ENCODE measurements at regions not wholly inside any gene's neighbourhood (a gene's known extent, or its start where the extent isn't known, plus 50 kb on each side); places are given as distances from the start of the nearest gene placed in this dataset.
"Not testable (repeated sequence)": the region's sequence is repeated elsewhere in the genome, so short reads cannot be mapped to it uniquely, and the experiment has no call there.

GRCh38 chr2:216930716-216931115 is 70.9 kb upstream of the TNP1 start:
- H3K4me3 ChIP-seq (replicated peaks; ENCODE audit: low read depth, low read length), result no peak overlapping the region
- DNase-seq (ENCODE audit: low read depth), result no peak
- no peak for TF ChIP-seq CTCF (IDR thresholded peaks at IDR 0.05; ENCODE audit: low read length, missing control alignments)

GRCh38 chr2:216929338-216929737 is 69.5 kb upstream of the TNP1 start:
- DNase-seq (ENCODE audit: low read depth); H3K4me3 ChIP-seq (replicated peaks; ENCODE audit: low read depth, low read length): not testable (repeated sequence)

- no peak for TF ChIP-seq CTCF (IDR thresholded peaks at IDR 0.05; ENCODE audit: low read length, missing control alignments)
- no peak for DNase-seq (ENCODE audit: low read depth)
These were observed 67.3 kb upstream of the TNP1 start for GRCh38 chr2:216927163-216927562.

GRCh38 chr2:216925636-216926366 is 65.9 kb upstream of the TNP1 start:
- TF ChIP-seq CTCF (IDR thresholded peaks at IDR 0.05; ENCODE audit: low read length, missing control alignments), result no peak
- no peak for DNase-seq (ENCODE audit: low read depth)
- H3K4me3 ChIP-seq (replicated peaks; ENCODE audit: low read depth, low read length), result no peak overlapping the region

More at GRCh38 chr2:216927163-216927562, 67.3 kb upstream of the TNP1 start:
- H3K4me3 ChIP-seq (replicated peaks; ENCODE audit: low read depth, low read length), result no peak overlapping the region

GRCh38 chr2:216925006-216925405 is 65.1 kb upstream of the TNP1 start:
- no peak for TF ChIP-seq CTCF (IDR thresholded peaks at IDR 0.05; ENCODE audit: low read length, missing control alignments)
- no peak for DNase-seq (ENCODE audit: low read depth)
- no peak overlapping the region for H3K4me3 ChIP-seq (replicated peaks; ENCODE audit: low read depth, low read length)

- H3K4me3 ChIP-seq (replicated peaks; ENCODE audit: low read depth, low read length), result no peak overlapping the region
- DNase-seq (ENCODE audit: low read depth), result no peak
- TF ChIP-seq CTCF (IDR thresholded peaks at IDR 0.05; ENCODE audit: low read length, missing control alignments), result no peak
These were observed 63.8 kb upstream of the TNP1 start for GRCh38 chr2:216923706-216924105.

- no peak overlapping the region for H3K4me3 ChIP-seq (replicated peaks; ENCODE audit: low read depth, low read length)
- DNase-seq (ENCODE audit: low read depth), result no peak
- TF ChIP-seq CTCF (IDR thresholded peaks at IDR 0.05; ENCODE audit: low read length, missing control alignments), result no peak
These were observed 62.4 kb upstream of the TNP1 start for GRCh38 chr2:216922175-216922780.

Data from fibroblast of pulmonary artery (primary cell).